ENCODE measurements at regions not wholly inside any gene's neighbourhood (a gene's known extent, or its start where the extent isn't known, plus 50 kb on each side); places are given as distances from the start of the nearest gene placed in this dataset.

- no peak overlapping the region for H3K4me3 ChIP-seq
- DNase-seq (ENCODE audit: low read depth in 1 of 2, low spot score in 1 of 2) (peak in 1 of 2 experiments; percentile 28), ATAC-seq (peak in 1 of 2 experiments; percentile 40; a peak in 1 of 6 replicates), FAIRE-seq (no peak)
- H3K9me3 ChIP-seq = no peaks in the 10 kb centered on the region
- no peak overlapping the region; a peak in 1 of 6 replicates for H3K27ac ChIP-seq
- no peak overlapping the region for H3K4me2 ChIP-seq
- no peaks in the 10 kb centered on the region for H3K4me1 ChIP-seq
- POLR2A ChIA-PET = interaction anchor here (0.5 to 1.0 kb wide), 2 partner anchors 10 to 285 kb away, joined by 6 read pairs; no protein-coding TSS in a partner anchor
- WGBS (ENCODE audit: missing lambda C conversion rate) = 64% methylated on average over 13 of the region's 21 CpGs
- CTCF ChIA-PET = interaction anchor here (9.7 kb wide), 1 partner anchor 101 kb away, joined by 79 read pairs; the partner anchor contains the start of gene RUNX3
- TF ChIP-seq NR3C1 (IDR thresholded peaks at IDR 0.05) = no peak
- TF ChIP-seq GATA3 (IDR thresholded peaks at IDR 0.05; ENCODE audit: borderline replicate concordance) = no peak
- TF ChIP-seq RCOR1 (IDR thresholded peaks at IDR 0.05; ENCODE audit: low read depth, low read length) = no peak
- TF ChIP-seq FOSL2 (IDR thresholded peaks at IDR 0.05) = no peak
- TF ChIP-seq FOSL2 (CRISPR knock-in tag; IDR thresholded peaks at IDR 0.05) = no peak
- TF ChIP-seq CBX2 (IDR thresholded peaks at IDR 0.05; ENCODE audit: borderline replicate concordance, low read depth) = no peak
- TF ChIP-seq ZSCAN20 (CRISPR knock-in tag; IDR thresholded peaks at IDR 0.05) = no peak
- TF ChIP-seq FOSB (CRISPR knock-in tag; IDR thresholded peaks at IDR 0.05) = no peak
- TF ChIP-seq POLR2AphosphoS2 (conservative IDR thresholded peaks at IDR 0.05; ENCODE audit: low read length) = no peak
- no peak for TF ChIP-seq BCL3 (IDR thresholded peaks at IDR 0.05)
- no peak for TF ChIP-seq EHF (CRISPR knock-in tag; IDR thresholded peaks at IDR 0.05)
- TF ChIP-seq MYC (IDR thresholded peaks at IDR 0.05; ENCODE audit: borderline replicate concordance, low read length) = no peak
- TF ChIP-seq CEBPB (IDR thresholded peaks at IDR 0.05) = no peak
- TF ChIP-seq NFE2L2 (conservative IDR thresholded peaks at IDR 0.05; ENCODE audit: low read length) = no peak
- no peak for TF ChIP-seq EP300 (IDR thresholded peaks at IDR 0.05)
- no peak for TF ChIP-seq TP53 (CRISPR knock-in tag; IDR thresholded peaks at IDR 0.05)
- TF ChIP-seq EHMT2 (IDR thresholded peaks at IDR 0.05; ENCODE audit: low read depth) = no peak
- TF ChIP-seq POLR2A (IDR thresholded peaks at IDR 0.05; ENCODE audit: low read length) = no peak
- no peak for TF ChIP-seq HOXB5 (CRISPR knock-in tag; IDR thresholded peaks at IDR 0.05)
Observed at GRCh38 chr1:25031966-25032667, 102.0 kb upstream of the RUNX3 start.

- Histone ChIP-seq H3K4me3 (no peak overlapping the region), H3K27ac (peak overlapping the region in 1 of 2 experiments; percentile 35; a peak in 2 of 6 replicates), H3K4me2 (no peak overlapping the region), H3K9me3 (no peaks in the 10 kb centered on the region), H3K4me1 (no peaks in the 10 kb centered on the region)
- POLR2A ChIA-PET = interaction anchor here (1.0 kb wide), 1 partner anchor 9 kb away, joined by 6 read pairs; no protein-coding TSS in a partner anchor
- no peak for DNase-seq (ENCODE audit: low read depth in 1 of 2, low spot score in 1 of 2)
- CTCF ChIA-PET = interaction anchor here (9.7 kb wide), 1 partner anchor 100 kb away, joined by 79 read pairs; the partner anchor contains the start of gene RUNX3
- WGBS (ENCODE audit: missing lambda C conversion rate) = 56% methylated on average over 8 of the region's 8 CpGs
- no peak for ATAC-seq
- TF ChIP-seq NR3C1 (IDR thresholded peaks at IDR 0.05) = no peak
- TF ChIP-seq E2F6 (IDR thresholded peaks at IDR 0.05; ENCODE audit: borderline replicate concordance, low read depth) = no peak
- no peak for TF ChIP-seq RNF2 (IDR thresholded peaks at IDR 0.05; ENCODE audit: borderline replicate concordance, low read depth)
- no peak for TF ChIP-seq RAD21 (conservative IDR thresholded peaks at IDR 0.05 in 1 of 2, IDR thresholded peaks at IDR 0.05 in 1 of 2)
- TF ChIP-seq JUN (IDR thresholded peaks at IDR 0.05) = no peak
- TF ChIP-seq HOXA7 (CRISPR knock-in tag; IDR thresholded peaks at IDR 0.05) = no peak
- TF ChIP-seq EHF (CRISPR knock-in tag; IDR thresholded peaks at IDR 0.05) = no peak
- TF ChIP-seq ZC3H11A (IDR thresholded peaks at IDR 0.05) = no peak
- no peak for TF ChIP-seq REST (IDR thresholded peaks at IDR 0.05)
- no peak for TF ChIP-seq USF2 (IDR thresholded peaks at IDR 0.05)
- no peak for TF ChIP-seq CEBPB (IDR thresholded peaks at IDR 0.05)
- no peak for TF ChIP-seq ZSCAN20 (CRISPR knock-in tag; IDR thresholded peaks at IDR 0.05)
- TF ChIP-seq HDAC2 (IDR thresholded peaks at IDR 0.05) = no peak
- no peak for TF ChIP-seq EP300 (IDR thresholded peaks at IDR 0.05)
- no peak for TF ChIP-seq ZFP36 (IDR thresholded peaks at IDR 0.05; ENCODE audit: borderline replicate concordance, partially characterized antibody)
- no peak for TF ChIP-seq TP53 (CRISPR knock-in tag; IDR thresholded peaks at IDR 0.05)
- no peak for TF ChIP-seq BHLHE40 (IDR thresholded peaks at IDR 0.05; ENCODE audit: low read depth, low read length)
- no peak for TF ChIP-seq TFCP2L1 (CRISPR knock-in tag; IDR thresholded peaks at IDR 0.05)
- no peak for TF ChIP-seq ATOH8 (CRISPR knock-in tag; IDR thresholded peaks at IDR 0.05; ENCODE audit: low read depth)
- no peak for TF ChIP-seq RARB (CRISPR knock-in tag; IDR thresholded peaks at IDR 0.05)
- FAIRE-seq = no peak
Observed at GRCh38 chr1:25031601-25031965, 101.5 kb upstream of the RUNX3 start.

Measured in A549 (cell line).